HL-60 (cell line): ENCODE measurements at regions not wholly inside any gene's neighbourhood (a gene's known extent, or its start where the extent isn't known, plus 50 kb on each side); places are given as distances from the start of the nearest gene placed in this dataset.

ENCODE experiments used
- POLR2AphosphoS5 ChIP-seq: IDR thresholded peaks from 2 replicates; pipeline ENCODE4 v1.6.1; 2012; ENCODE audit warnings: low read depth
- TF ChIP-seq, protein P1 (sequence below): IDR thresholded peaks from 2 replicates; pipeline ENCODE4 v1.6.1; 2012; ENCODE audit warnings: low read depth; ENCODE audit not compliant: insufficient replicate concordance
- TF ChIP-seq, protein P2 (sequence below): IDR thresholded peaks from one replicate; pipeline ENCODE4 v1.5.1; 2011; ENCODE audit warnings: low read length, control low read depth, inconsistent platforms; ENCODE audit not compliant: insufficient read depth

DNA sequence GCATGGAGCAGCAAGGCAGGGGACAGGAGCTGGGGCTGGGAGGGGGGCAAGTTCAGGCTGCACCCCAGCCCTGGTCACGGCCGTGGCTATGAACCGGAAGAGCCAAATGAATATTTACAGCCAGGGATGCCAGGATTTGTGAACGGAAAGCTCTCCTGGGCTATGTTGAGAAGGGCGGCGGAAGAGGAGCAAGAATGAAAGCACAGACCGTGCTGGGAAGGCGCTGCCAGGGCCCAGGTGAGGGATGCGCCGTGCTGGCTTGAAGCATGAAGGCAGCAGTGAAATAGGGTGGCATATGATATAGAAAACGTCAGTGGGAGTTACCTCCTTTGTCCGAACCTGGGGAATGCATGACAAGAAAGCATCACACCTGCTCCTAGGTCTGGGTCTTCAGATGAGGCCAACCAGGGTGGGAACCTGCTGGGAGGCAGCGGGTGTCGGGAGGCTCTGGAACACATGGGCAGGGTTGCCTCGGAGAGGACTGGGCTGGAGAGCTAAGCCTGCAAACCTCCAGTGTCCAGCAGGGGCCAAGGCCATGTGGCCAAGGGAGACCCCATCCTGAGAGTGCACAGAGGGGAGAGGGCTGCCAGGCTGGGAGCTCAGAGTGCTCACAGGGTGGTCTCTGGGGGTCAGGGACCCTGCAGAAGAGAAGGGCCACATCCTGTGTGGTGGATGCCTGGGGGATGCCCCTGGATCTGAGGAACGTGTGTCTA is 120.6 kb upstream of the TCERG1L start:
- TF ChIP-seq, protein P1, sequence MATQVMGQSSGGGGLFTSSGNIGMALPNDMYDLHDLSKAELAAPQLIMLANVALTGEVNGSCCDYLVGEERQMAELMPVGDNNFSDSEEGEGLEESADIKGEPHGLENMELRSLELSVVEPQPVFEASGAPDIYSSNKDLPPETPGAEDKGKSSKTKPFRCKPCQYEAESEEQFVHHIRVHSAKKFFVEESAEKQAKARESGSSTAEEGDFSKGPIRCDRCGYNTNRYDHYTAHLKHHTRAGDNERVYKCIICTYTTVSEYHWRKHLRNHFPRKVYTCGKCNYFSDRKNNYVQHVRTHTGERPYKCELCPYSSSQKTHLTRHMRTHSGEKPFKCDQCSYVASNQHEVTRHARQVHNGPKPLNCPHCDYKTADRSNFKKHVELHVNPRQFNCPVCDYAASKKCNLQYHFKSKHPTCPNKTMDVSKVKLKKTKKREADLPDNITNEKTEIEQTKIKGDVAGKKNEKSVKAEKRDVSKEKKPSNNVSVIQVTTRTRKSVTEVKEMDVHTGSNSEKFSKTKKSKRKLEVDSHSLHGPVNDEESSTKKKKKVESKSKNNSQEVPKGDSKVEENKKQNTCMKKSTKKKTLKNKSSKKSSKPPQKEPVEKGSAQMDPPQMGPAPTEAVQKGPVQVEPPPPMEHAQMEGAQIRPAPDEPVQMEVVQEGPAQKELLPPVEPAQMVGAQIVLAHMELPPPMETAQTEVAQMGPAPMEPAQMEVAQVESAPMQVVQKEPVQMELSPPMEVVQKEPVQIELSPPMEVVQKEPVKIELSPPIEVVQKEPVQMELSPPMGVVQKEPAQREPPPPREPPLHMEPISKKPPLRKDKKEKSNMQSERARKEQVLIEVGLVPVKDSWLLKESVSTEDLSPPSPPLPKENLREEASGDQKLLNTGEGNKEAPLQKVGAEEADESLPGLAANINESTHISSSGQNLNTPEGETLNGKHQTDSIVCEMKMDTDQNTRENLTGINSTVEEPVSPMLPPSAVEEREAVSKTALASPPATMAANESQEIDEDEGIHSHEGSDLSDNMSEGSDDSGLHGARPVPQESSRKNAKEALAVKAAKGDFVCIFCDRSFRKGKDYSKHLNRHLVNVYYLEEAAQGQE, result no peak
- no peak for TF ChIP-seq POLR2AphosphoS5
- TF ChIP-seq, protein P2, sequence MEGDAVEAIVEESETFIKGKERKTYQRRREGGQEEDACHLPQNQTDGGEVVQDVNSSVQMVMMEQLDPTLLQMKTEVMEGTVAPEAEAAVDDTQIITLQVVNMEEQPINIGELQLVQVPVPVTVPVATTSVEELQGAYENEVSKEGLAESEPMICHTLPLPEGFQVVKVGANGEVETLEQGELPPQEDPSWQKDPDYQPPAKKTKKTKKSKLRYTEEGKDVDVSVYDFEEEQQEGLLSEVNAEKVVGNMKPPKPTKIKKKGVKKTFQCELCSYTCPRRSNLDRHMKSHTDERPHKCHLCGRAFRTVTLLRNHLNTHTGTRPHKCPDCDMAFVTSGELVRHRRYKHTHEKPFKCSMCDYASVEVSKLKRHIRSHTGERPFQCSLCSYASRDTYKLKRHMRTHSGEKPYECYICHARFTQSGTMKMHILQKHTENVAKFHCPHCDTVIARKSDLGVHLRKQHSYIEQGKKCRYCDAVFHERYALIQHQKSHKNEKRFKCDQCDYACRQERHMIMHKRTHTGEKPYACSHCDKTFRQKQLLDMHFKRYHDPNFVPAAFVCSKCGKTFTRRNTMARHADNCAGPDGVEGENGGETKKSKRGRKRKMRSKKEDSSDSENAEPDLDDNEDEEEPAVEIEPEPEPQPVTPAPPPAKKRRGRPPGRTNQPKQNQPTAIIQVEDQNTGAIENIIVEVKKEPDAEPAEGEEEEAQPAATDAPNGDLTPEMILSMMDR, result no peak
